ENCODE measurements at regions not wholly inside any gene's neighbourhood (a gene's known extent, or its start where the extent isn't known, plus 50 kb on each side); places are given as distances from the start of the nearest gene placed in this dataset.

DNA sequence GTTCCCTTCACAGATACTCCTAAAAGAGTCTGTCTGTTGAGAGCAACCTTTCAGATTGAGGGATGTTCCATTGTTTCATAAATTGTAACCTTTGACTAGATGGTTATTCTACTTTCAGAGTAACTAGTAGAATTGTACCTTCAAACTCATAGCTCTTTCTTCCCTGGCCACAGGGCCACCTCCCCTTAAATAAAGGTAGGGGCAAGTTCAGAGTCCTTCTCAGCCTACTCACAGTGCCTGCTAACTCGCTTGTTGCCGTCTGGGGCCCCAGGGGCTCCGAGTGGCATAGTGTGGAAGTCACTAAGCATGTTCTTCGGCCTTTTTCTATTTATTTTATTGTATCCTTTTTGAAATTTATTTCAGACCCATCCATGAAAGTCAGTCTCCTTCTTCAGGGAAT is 250.4 kb downstream of the ALX1 start:
- FAIRE-seq, result no peak
- Histone ChIP-seq H3K36me3 (ENCODE audit: insufficient read depth, low read length) (no peaks in the 10 kb centered on the region), H3K4me1 (ENCODE audit: insufficient read depth, low read length) (no peaks in the 10 kb centered on the region), H4K20me1 (ENCODE audit: insufficient read depth, low read length) (no peaks in the 10 kb centered on the region), H3K27me3 (ENCODE audit: insufficient read depth, low read length) (no peaks in the 10 kb centered on the region), H2AFZ (ENCODE audit: low read depth, low read length) (no peak overlapping the region), H3K4me3 (ENCODE audit: insufficient read depth, low read depth, low read length) (no peak overlapping the region), H3K27ac (ENCODE audit: low read depth, low read length) (no peak overlapping the region), H3K9ac (ENCODE audit: low read length) (no peak overlapping the region), H3K4me2 (ENCODE audit: low read length) (no peak overlapping the region), H3K79me2 (ENCODE audit: insufficient read depth, low read length) (no peaks in the 10 kb centered on the region), H3K9me3 (ENCODE audit: insufficient read depth, low read depth, low read length) (no peaks in the 10 kb centered on the region)
- TF ChIP-seq EZH2 (IDR thresholded peaks at IDR 0.05; ENCODE audit: insufficient read depth, low read length), result no peak
- TF ChIP-seq, protein P1, sequence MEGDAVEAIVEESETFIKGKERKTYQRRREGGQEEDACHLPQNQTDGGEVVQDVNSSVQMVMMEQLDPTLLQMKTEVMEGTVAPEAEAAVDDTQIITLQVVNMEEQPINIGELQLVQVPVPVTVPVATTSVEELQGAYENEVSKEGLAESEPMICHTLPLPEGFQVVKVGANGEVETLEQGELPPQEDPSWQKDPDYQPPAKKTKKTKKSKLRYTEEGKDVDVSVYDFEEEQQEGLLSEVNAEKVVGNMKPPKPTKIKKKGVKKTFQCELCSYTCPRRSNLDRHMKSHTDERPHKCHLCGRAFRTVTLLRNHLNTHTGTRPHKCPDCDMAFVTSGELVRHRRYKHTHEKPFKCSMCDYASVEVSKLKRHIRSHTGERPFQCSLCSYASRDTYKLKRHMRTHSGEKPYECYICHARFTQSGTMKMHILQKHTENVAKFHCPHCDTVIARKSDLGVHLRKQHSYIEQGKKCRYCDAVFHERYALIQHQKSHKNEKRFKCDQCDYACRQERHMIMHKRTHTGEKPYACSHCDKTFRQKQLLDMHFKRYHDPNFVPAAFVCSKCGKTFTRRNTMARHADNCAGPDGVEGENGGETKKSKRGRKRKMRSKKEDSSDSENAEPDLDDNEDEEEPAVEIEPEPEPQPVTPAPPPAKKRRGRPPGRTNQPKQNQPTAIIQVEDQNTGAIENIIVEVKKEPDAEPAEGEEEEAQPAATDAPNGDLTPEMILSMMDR (IDR thresholded peaks at IDR 0.05; ENCODE audit: insufficient read depth, low read depth, low read length), result no peak
- DNase-seq (ENCODE audit: low read depth), result no peak
- Mint-ChIP-seq H3K4me3 (ENCODE audit: unreplicated experiment) (no peak overlapping the region), H3K36me3 (ENCODE audit: low read depth, unreplicated experiment) (no peaks in the 10 kb centered on the region), H3K27ac (ENCODE audit: unreplicated experiment) (no peak overlapping the region), H3K4me1 (ENCODE audit: low read depth, unreplicated experiment) (no peaks in the 10 kb centered on the region), H3K27me3 (ENCODE audit: low read depth, unreplicated experiment) (no peaks in the 10 kb centered on the region), H3K9me3 (ENCODE audit: unreplicated experiment) (peaks cover 1% of the 10 kb centered on the region)

- Histone ChIP-seq H3K27ac (ENCODE audit: low read depth, low read length) (no peak overlapping the region), H3K4me3 (ENCODE audit: insufficient read depth, low read depth, low read length) (no peak overlapping the region), H3K9me3 (ENCODE audit: insufficient read depth, low read depth, low read length) (no peaks in the 10 kb centered on the region), H3K79me2 (ENCODE audit: insufficient read depth, low read length) (no peaks in the 10 kb centered on the region), H2AFZ (ENCODE audit: low read depth, low read length) (no peak overlapping the region), H3K4me2 (ENCODE audit: low read length) (no peak overlapping the region), H4K20me1 (ENCODE audit: insufficient read depth, low read length) (no peaks in the 10 kb centered on the region), H3K4me1 (ENCODE audit: insufficient read depth, low read length) (no peaks in the 10 kb centered on the region), H3K9ac (ENCODE audit: low read length) (no peak overlapping the region), H3K36me3 (ENCODE audit: insufficient read depth, low read length) (no peaks in the 10 kb centered on the region), H3K27me3 (ENCODE audit: insufficient read depth, low read length) (no peaks in the 10 kb centered on the region)
- Mint-ChIP-seq H3K27me3 (ENCODE audit: low read depth, unreplicated experiment) (no peaks in the 10 kb centered on the region), H3K36me3 (ENCODE audit: low read depth, unreplicated experiment) (no peaks in the 10 kb centered on the region), H3K27ac (ENCODE audit: unreplicated experiment) (no peak overlapping the region), H3K4me3 (ENCODE audit: unreplicated experiment) (no peak overlapping the region), H3K4me1 (ENCODE audit: low read depth, unreplicated experiment) (no peaks in the 10 kb centered on the region), H3K9me3 (ENCODE audit: unreplicated experiment) (peaks cover 1% of the 10 kb centered on the region)
- TF ChIP-seq, protein P1 (IDR thresholded peaks at IDR 0.05; ENCODE audit: insufficient read depth, low read depth, low read length), result no peak
- TF ChIP-seq EZH2 (IDR thresholded peaks at IDR 0.05; ENCODE audit: insufficient read depth, low read length), result no peak
- DNase-seq (ENCODE audit: low read depth), result no peak
- FAIRE-seq, result no peak
These were observed 251.3 kb downstream of the ALX1 start for GRCh38 chr12:85531341-85531740.

DNA sequence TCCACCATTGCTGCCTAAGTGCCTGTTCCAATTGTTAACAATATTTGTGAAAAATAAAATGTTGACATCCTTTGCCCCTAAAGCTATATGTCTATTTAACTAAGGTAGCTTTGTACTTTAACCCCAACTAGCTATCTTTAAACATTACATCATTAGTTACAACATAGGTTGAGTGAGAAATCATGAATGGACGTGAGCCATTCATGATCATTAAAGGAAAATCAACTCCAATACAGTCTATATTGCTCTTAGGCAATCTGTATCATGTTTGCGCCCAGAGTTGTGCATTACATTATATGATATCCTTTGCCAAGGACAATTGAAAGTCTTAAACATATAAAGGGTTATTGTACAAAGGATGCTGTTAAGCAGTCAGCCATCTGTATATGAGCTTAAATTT is 269.6 kb downstream of the ALX1 start:
- H3K4me1 Mint-ChIP-seq (ENCODE audit: low read depth, unreplicated experiment), result peaks cover 3% of the 10 kb centered on the region
- Histone ChIP-seq H4K20me1 (ENCODE audit: insufficient read depth, low read length) (no peaks in the 10 kb centered on the region), H3K4me2 (ENCODE audit: low read length) (no peak overlapping the region), H3K9me3 (ENCODE audit: insufficient read depth, low read depth, low read length) (no peaks in the 10 kb centered on the region), H3K36me3 (ENCODE audit: insufficient read depth, low read length) (no peaks in the 10 kb centered on the region), H3K9ac (ENCODE audit: low read length) (no peak overlapping the region), H3K27me3 (ENCODE audit: insufficient read depth, low read length) (no peaks in the 10 kb centered on the region), H3K79me2 (ENCODE audit: insufficient read depth, low read length) (no peaks in the 10 kb centered on the region), H3K4me3 (ENCODE audit: insufficient read depth, low read depth, low read length) (no peak overlapping the region), H2AFZ (ENCODE audit: low read depth, low read length) (no peak overlapping the region), H3K4me1 (ENCODE audit: insufficient read depth, low read length) (no peaks in the 10 kb centered on the region), H3K27ac (ENCODE audit: low read depth, low read length) (no peak overlapping the region)
- FAIRE-seq (no peak), DNase-seq (ENCODE audit: low read depth) (no peak)
- no peaks in the 10 kb centered on the region for H3K9me3 Mint-ChIP-seq (ENCODE audit: unreplicated experiment)
- H3K27me3 Mint-ChIP-seq (ENCODE audit: low read depth, unreplicated experiment), result no peaks in the 10 kb centered on the region
- H3K27ac Mint-ChIP-seq (ENCODE audit: unreplicated experiment), result no peak overlapping the region
- no peaks in the 10 kb centered on the region for H3K36me3 Mint-ChIP-seq (ENCODE audit: low read depth, unreplicated experiment)
- TF ChIP-seq, protein P1 (IDR thresholded peaks at IDR 0.05; ENCODE audit: insufficient read depth, low read depth, low read length), result no peak
- TF ChIP-seq EZH2 (IDR thresholded peaks at IDR 0.05; ENCODE audit: insufficient read depth, low read length), result no peak
- H3K4me3 Mint-ChIP-seq (ENCODE audit: unreplicated experiment), result no peak overlapping the region

All from astrocyte (in vitro differentiated cells and primary cell).